Astrocyte of the spinal cord (primary cell): ENCODE measurements at regions not wholly inside any gene's neighbourhood (a gene's known extent, or its start where the extent isn't known, plus 50 kb on each side); places are given as distances from the start of the nearest gene placed in this dataset.

Experiments
- DNase-seq: peaks from one replicate; pipeline ENCODE4 v3.0.0; 2011; ENCODE audit warnings: low read depth, low spot score
- H3K4me3 ChIP-seq: 2 replicates; pipeline ENCODE4 v1.5.1; 2011; ENCODE audit warnings: low read depth, mild to moderate bottlenecking, low read length, moderate library complexity
- in situ Hi-C: cut with HindIII; loops from 2 replicates; pipeline ENCODE4 v1.10.0; 2017; ENCODE audit warnings: low sequenced_read_pairs
- TF ChIP-seq, protein P1 (sequence below): IDR thresholded peaks from 2 replicates; pipeline ENCODE4 v1.5.1; 2012; ENCODE audit warnings: low read depth, mild to moderate bottlenecking, low read length, inconsistent platforms

DNA sequence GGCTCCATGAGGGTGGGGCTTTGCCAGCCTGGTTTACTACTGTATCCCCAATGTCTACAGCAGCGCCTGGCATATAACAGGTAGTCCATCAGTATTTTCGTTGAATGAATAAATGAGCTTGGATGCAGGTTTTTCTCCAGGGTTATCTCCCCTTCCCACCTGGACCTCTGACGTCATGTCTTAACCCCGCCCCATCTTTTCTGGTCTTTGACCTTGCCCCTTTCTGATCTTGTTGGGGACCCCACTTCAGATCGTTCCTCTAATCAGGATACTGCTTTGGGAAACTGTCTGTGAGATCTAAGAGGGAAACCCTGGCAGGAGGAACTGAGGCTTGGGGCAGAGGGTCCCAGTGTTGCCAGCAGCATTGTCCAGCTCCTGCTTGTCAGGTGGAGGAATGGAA lies 68.8 kb upstream of the GCSH start:
- no peak overlapping the region for H3K4me3 ChIP-seq
- in situ Hi-C loops, result no loop called here
- TF ChIP-seq, protein P1, sequence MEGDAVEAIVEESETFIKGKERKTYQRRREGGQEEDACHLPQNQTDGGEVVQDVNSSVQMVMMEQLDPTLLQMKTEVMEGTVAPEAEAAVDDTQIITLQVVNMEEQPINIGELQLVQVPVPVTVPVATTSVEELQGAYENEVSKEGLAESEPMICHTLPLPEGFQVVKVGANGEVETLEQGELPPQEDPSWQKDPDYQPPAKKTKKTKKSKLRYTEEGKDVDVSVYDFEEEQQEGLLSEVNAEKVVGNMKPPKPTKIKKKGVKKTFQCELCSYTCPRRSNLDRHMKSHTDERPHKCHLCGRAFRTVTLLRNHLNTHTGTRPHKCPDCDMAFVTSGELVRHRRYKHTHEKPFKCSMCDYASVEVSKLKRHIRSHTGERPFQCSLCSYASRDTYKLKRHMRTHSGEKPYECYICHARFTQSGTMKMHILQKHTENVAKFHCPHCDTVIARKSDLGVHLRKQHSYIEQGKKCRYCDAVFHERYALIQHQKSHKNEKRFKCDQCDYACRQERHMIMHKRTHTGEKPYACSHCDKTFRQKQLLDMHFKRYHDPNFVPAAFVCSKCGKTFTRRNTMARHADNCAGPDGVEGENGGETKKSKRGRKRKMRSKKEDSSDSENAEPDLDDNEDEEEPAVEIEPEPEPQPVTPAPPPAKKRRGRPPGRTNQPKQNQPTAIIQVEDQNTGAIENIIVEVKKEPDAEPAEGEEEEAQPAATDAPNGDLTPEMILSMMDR, result no peak
- DNase-seq, result no peak

DNA sequence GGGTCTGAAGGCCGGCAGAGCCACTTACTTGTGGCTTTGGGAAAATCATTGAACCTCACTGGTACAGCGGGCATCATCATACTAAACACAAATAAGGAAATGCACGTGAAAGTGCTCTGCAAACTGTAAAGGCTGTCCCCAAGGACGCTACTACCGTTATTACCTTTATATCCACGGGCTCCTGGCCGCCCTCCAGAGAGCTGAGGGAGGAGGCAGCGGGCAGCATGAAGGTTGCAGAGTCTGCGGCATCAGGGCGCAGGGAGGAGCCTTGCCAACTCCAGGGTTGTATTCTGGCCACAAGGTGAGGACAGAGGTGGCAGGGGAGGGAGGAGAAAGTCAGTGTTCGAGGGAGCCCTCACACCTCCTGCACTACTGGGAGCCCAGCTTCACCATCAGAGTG lies 68.3 kb upstream of the GCSH start:
- no peak for DNase-seq
- in situ Hi-C loops, result no loop called here
- H3K4me3 ChIP-seq, result no peak overlapping the region
- TF ChIP-seq, protein P1, result no peak

DNA sequence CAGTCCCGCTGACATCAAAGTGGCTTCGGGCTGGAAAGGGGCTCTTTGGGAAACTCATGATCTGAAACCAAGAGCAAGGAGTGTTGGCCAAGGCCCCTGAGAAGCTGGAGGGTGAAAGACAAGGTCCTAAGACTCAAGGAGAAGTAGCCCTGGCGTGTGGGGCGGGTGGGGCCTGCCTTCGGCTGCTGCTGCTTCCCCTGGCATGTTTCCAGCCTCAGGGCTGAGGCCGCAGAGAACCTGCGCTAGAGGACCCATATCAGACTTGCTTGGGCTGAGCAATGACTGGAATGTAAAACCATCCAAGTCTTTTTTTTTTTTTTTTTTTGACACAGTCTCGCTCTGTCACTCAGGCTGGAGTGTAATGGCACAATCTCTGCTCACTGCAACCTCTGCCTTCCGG lies 67.5 kb upstream of the GCSH start:
- H3K4me3 ChIP-seq, result no peak overlapping the region
- in situ Hi-C loops, result no loop called here
- no peak for DNase-seq
- TF ChIP-seq, protein P1, result no peak

DNA sequence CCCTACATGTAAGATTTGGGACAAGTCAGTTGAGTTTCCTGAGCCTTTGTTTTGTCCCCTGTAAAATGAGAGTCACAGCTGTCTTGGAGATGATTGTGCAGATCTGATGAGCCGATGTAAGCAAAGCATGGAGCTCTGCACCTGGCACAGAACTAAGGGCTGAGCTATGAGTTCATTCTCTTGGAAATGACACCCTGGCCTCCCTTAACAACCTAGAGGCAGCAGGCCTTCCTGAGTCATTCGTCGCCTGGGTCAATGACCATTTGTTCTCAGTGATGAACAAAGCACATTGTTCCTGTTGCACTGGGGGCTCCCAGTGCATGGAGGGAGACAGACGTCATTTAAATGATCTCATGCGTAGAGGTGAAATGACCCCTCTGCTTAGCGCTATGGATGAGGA lies 62.8 kb upstream of the GCSH start:
- no peak overlapping the region for H3K4me3 ChIP-seq
- in situ Hi-C loops, result no loop called here
- TF ChIP-seq, protein P1, result no peak

DNA sequence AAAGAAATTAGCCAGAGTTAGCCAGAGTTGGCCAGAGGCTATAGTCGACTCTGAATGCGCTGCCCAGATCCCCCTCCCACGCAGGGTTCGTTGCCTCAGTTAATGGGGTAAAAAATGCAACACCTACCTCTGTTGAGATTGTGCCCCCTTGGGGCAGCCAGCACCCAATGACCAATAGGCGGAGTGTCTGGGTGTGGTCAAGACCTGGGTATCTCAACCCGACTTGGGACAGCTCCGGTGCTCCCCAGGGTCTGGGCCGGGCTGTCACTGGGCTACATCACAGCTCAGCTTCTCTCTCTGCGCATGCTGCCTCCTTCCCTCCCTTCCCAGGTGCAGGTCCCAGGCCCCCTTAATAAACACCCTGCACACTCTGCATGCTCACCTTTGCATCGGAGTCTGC lies 59.6 kb upstream of the GCSH start:
- H3K4me3 ChIP-seq, result no peak overlapping the region
- TF ChIP-seq, protein P1, result no peak
- in situ Hi-C loops, result no loop called here
- no peak for DNase-seq

More for the DNA sequence above, 62.8 kb upstream of the GCSH start:
- DNase-seq, result no peak

DNA sequence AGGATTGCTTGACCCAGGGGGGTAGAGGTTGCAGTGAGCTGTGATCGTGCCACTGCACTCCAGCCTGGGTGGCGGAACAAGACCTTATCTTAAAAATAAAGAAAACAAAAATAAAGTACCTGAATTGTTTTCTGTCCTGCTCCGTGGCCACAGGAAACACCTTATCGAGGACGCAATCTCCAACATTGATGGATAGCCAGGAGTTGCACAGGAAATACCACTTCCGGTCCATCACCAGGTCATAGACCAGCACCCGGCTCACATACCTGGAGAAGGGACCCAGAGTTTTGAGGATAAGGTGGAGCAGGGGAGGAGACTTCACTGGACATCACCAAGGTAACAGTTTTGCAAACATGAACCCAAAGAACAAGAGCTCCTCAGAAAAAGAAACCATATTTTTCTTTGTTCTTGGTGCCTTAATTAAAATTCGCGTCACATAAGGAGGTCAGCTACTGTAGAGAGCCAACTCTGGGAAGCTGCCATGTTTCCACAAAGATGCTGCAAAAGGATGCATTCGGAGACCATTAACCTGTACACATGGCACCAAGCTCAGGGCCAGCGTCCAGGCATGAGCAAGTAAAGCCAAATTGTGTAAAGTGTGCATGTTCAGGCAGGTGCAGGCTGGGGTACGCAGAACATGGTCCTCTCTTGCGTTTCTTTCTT lies 55.6 kb upstream of the GCSH start:
- DNase-seq, result no peak
- in situ Hi-C loops, result no loop called here
- no peak overlapping the region for H3K4me3 ChIP-seq
- TF ChIP-seq, protein P1, result no peak

DNA sequence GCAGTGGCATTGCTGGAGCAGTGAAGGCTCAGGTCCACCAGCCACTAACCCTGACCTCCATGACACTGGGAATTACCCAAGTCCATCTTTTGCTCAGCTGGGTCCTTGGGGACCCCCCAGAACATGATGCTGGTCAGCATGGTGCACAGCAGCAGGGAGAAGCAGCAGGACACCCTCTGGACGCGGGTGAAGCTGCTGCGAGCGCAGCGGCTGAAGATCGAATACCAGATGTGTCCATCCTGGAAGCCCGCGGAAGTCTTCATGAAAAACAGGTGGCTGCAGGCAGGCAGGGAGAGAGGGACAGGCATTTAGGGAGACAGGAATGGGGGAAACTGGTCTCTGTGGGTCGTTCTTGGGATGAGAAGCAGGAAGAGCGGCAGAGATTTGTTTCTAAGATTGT lies 53.4 kb upstream of the GCSH start:
- DNase-seq, result no peak
- no peak overlapping the region for H3K4me3 ChIP-seq
- in situ Hi-C loops, result no loop called here
- TF ChIP-seq, protein P1, result no peak
